ENCODE measurements at regions not wholly inside any gene's neighbourhood (a gene's known extent, or its start where the extent isn't known, plus 50 kb on each side); places are given as distances from the start of the nearest gene placed in this dataset.

GRCh38 chr1:22196041-22196440 lies 53.1 kb upstream of the WNT4 start:
- no peak overlapping the region for H3K27ac ChIP-seq (ENCODE audit: low read length)
- no peaks in the 10 kb centered on the region for H3K36me3 ChIP-seq (ENCODE audit: control insufficient read depth, insufficient read depth, low read length)
- no peak for DNase-seq
- H3K4me1 ChIP-seq (ENCODE audit: control insufficient read depth, insufficient read depth, low read length) = no peaks in the 10 kb centered on the region
- peaks cover 5% of the 10 kb centered on the region for H3K27me3 ChIP-seq (ENCODE audit: control insufficient read depth, insufficient read depth, low read length)
- H3K4me3 ChIP-seq (ENCODE audit: low read length) = no peak overlapping the region
- WGBS (ENCODE audit: insufficient coverage) = 86% methylated on average over 1 of the region's 3 CpGs
- no peaks in the 10 kb centered on the region for H3K9me3 ChIP-seq (replicated peaks; ENCODE audit: control insufficient read depth, low read depth, low read length)

GRCh38 chr1:22196641-22197040 lies 53.7 kb upstream of the WNT4 start:
- WGBS (ENCODE audit: insufficient coverage) = 96% methylated on average over 2 of the region's 6 CpGs
- Histone ChIP-seq H3K27ac (ENCODE audit: low read length) (no peak overlapping the region), H3K27me3 (ENCODE audit: control insufficient read depth, insufficient read depth, low read length) (peaks cover 5% of the 10 kb centered on the region), H3K4me3 (ENCODE audit: low read length) (no peak overlapping the region), H3K36me3 (ENCODE audit: control insufficient read depth, insufficient read depth, low read length) (no peaks in the 10 kb centered on the region), H3K4me1 (ENCODE audit: control insufficient read depth, insufficient read depth, low read length) (no peaks in the 10 kb centered on the region), H3K9me3 (replicated peaks; ENCODE audit: control insufficient read depth, low read depth, low read length) (no peaks in the 10 kb centered on the region)
- no peak for DNase-seq

GRCh38 chr1:22197644-22198043 lies 54.7 kb upstream of the WNT4 start:
- Histone ChIP-seq H3K36me3 (ENCODE audit: control insufficient read depth, insufficient read depth, low read length) (no peaks in the 10 kb centered on the region), H3K27ac (ENCODE audit: low read length) (no peak overlapping the region), H3K4me1 (ENCODE audit: control insufficient read depth, insufficient read depth, low read length) (no peaks in the 10 kb centered on the region), H3K27me3 (ENCODE audit: control insufficient read depth, insufficient read depth, low read length) (peaks cover 7% of the 10 kb centered on the region), H3K4me3 (ENCODE audit: low read length) (no peak overlapping the region), H3K9me3 (replicated peaks; ENCODE audit: control insufficient read depth, low read depth, low read length) (no peaks in the 10 kb centered on the region)
- WGBS (ENCODE audit: insufficient coverage) = 67% methylated on average over 1 of the region's 2 CpGs
- no peak for DNase-seq

GRCh38 chr1:22201023-22201422 lies 58.1 kb upstream of the WNT4 start:
- H3K36me3 ChIP-seq (ENCODE audit: control insufficient read depth, insufficient read depth, low read length) = no peaks in the 10 kb centered on the region
- H3K4me1 ChIP-seq (ENCODE audit: control insufficient read depth, insufficient read depth, low read length) = peaks cover 11% of the 10 kb centered on the region
- no peak for DNase-seq
- no peaks in the 10 kb centered on the region for H3K9me3 ChIP-seq (replicated peaks; ENCODE audit: control insufficient read depth, low read depth, low read length)
- H3K27ac ChIP-seq (ENCODE audit: low read length) = no peak overlapping the region
- H3K27me3 ChIP-seq (ENCODE audit: control insufficient read depth, insufficient read depth, low read length) = peaks cover 22% of the 10 kb centered on the region
- no CpG with 5 or more reads among the region's 1 CpG for WGBS (ENCODE audit: insufficient coverage)
- H3K4me3 ChIP-seq (ENCODE audit: low read length) = no peak overlapping the region

GRCh38 chr1:22203335-22203734 lies 60.4 kb upstream of the WNT4 start:
- Histone ChIP-seq H3K9me3 (replicated peaks; ENCODE audit: control insufficient read depth, low read depth, low read length) (no peaks in the 10 kb centered on the region), H3K36me3 (ENCODE audit: control insufficient read depth, insufficient read depth, low read length) (no peaks in the 10 kb centered on the region), H3K27me3 (ENCODE audit: control insufficient read depth, insufficient read depth, low read length) (peaks cover 35% of the 10 kb centered on the region), H3K4me3 (ENCODE audit: low read length) (no peak overlapping the region), H3K27ac (ENCODE audit: low read length) (no peak overlapping the region), H3K4me1 (ENCODE audit: control insufficient read depth, insufficient read depth, low read length) (peaks cover 24% of the 10 kb centered on the region)
- no peak for DNase-seq
- whole genome bisulfite sequencing (ENCODE audit: insufficient coverage) = 80% methylated on average over 1 of the region's 1 CpG

GRCh38 chr1:22204057-22204840 lies 61.4 kb upstream of the WNT4 start:
- Histone ChIP-seq H3K27me3 (ENCODE audit: control insufficient read depth, insufficient read depth, low read length) (peaks cover 44% of the 10 kb centered on the region), H3K27ac (ENCODE audit: low read length) (no peak overlapping the region), H3K4me3 (ENCODE audit: low read length) (no peak overlapping the region), H3K4me1 (ENCODE audit: control insufficient read depth, insufficient read depth, low read length) (peaks cover 33% of the 10 kb centered on the region), H3K9me3 (replicated peaks; ENCODE audit: control insufficient read depth, low read depth, low read length) (no peaks in the 10 kb centered on the region), H3K36me3 (ENCODE audit: control insufficient read depth, insufficient read depth, low read length) (no peaks in the 10 kb centered on the region)
- WGBS (ENCODE audit: insufficient coverage) = 71% methylated on average over 9 of the region's 11 CpGs
- no peak for DNase-seq

GRCh38 chr1:22204989-22205913 lies 62.4 kb upstream of the WNT4 start:
- Histone ChIP-seq H3K4me3 (ENCODE audit: low read length) (no peak overlapping the region), H3K27me3 (ENCODE audit: control insufficient read depth, insufficient read depth, low read length) (peaks cover 54% of the 10 kb centered on the region), H3K36me3 (ENCODE audit: control insufficient read depth, insufficient read depth, low read length) (no peaks in the 10 kb centered on the region), H3K27ac (ENCODE audit: low read length) (no peak overlapping the region), H3K4me1 (ENCODE audit: control insufficient read depth, insufficient read depth, low read length) (peaks cover 34% of the 10 kb centered on the region), H3K9me3 (replicated peaks; ENCODE audit: control insufficient read depth, low read depth, low read length) (no peaks in the 10 kb centered on the region)
- 54% methylated on average over 10 of the region's 15 CpGs for WGBS (ENCODE audit: insufficient coverage)
- peak; percentile 45 for DNase-seq

GRCh38 chr1:22206551-22207125 lies 63.7 kb upstream of the WNT4 start:
- Histone ChIP-seq H3K27me3 (ENCODE audit: control insufficient read depth, insufficient read depth, low read length) (peaks cover 67% of the 10 kb centered on the region), H3K4me1 (ENCODE audit: control insufficient read depth, insufficient read depth, low read length) (peaks cover 34% of the 10 kb centered on the region), H3K36me3 (ENCODE audit: control insufficient read depth, insufficient read depth, low read length) (no peaks in the 10 kb centered on the region), H3K4me3 (ENCODE audit: low read length) (no peak overlapping the region), H3K27ac (ENCODE audit: low read length) (no peak overlapping the region), H3K9me3 (replicated peaks; ENCODE audit: control insufficient read depth, low read depth, low read length) (no peaks in the 10 kb centered on the region)
- WGBS (ENCODE audit: insufficient coverage) = 86% methylated on average over 5 of the region's 6 CpGs
- DNase-seq = no peak

- H3K27ac ChIP-seq (ENCODE audit: low read length) = no peak overlapping the region
- H3K4me3 ChIP-seq (ENCODE audit: low read length) = no peak overlapping the region
- peaks cover 74% of the 10 kb centered on the region for H3K27me3 ChIP-seq (ENCODE audit: control insufficient read depth, insufficient read depth, low read length)
- peaks cover 41% of the 10 kb centered on the region for H3K4me1 ChIP-seq (ENCODE audit: control insufficient read depth, insufficient read depth, low read length)
- 23% methylated on average over 15 of the region's 23 CpGs for WGBS (ENCODE audit: insufficient coverage)
- DNase-seq = peak; percentile 82
- H3K36me3 ChIP-seq (ENCODE audit: control insufficient read depth, insufficient read depth, low read length) = no peaks in the 10 kb centered on the region
- no peaks in the 10 kb centered on the region for H3K9me3 ChIP-seq (replicated peaks; ENCODE audit: control insufficient read depth, low read depth, low read length)
These were observed 64.8 kb upstream of the WNT4 start for GRCh38 chr1:22207511-22208267.

Measured in muscle of leg (tissue), 3 donors.